Amniotic epithelial cell (primary cell): ENCODE measurements at regions not wholly inside any gene's neighbourhood (a gene's known extent, or its start where the extent isn't known, plus 50 kb on each side); places are given as distances from the start of the nearest gene placed in this dataset.

Experiments used
- DNase-seq: peaks from one replicate; pipeline ENCODE4 v3.0.0-alpha.2; 2010; ENCODE audit warnings: low read depth

- DNase-seq = no peak
These were observed 263.0 kb downstream of the ETAA1 start for GRCh38 chr2:67660015-67660602.

- DNase-seq = peak; percentile 50
These were observed 263.7 kb downstream of the ETAA1 start for GRCh38 chr2:67660871-67661270.

GRCh38 chr2:67662222-67662621 is 265.1 kb downstream of the ETAA1 start:
- no peak for DNase-seq

GRCh38 chr2:67663776-67664175 is 266.6 kb downstream of the ETAA1 start:
- no peak for DNase-seq

- DNase-seq = no peak
These were observed 269.4 kb downstream of the ETAA1 start for GRCh38 chr2:67666386-67667053.

- peak; percentile 12 for DNase-seq
These were observed 270.1 kb downstream of the ETAA1 start for GRCh38 chr2:67667054-67667908.

- DNase-seq = no peak
These were observed 271.4 kb downstream of the ETAA1 start for GRCh38 chr2:67668538-67668937.

- no peak for DNase-seq
These were observed 272.0 kb downstream of the ETAA1 start for GRCh38 chr2:67669168-67669567.

- DNase-seq = no peak
These were observed 272.6 kb downstream of the ETAA1 start for GRCh38 chr2:67669766-67670165.

GRCh38 chr2:67670747-67671183 is 273.6 kb downstream of the ETAA1 start:
- no peak for DNase-seq

- no peak for DNase-seq
These were observed 274.6 kb downstream of the ETAA1 start for GRCh38 chr2:67671464-67672450.

GRCh38 chr2:67674668-67675067 is 277.5 kb downstream of the ETAA1 start:
- no peak for DNase-seq

- no peak for DNase-seq
These were observed 287.9 kb downstream of the ETAA1 start for GRCh38 chr2:67684991-67685390.

GRCh38 chr2:67686254-67686653 is 289.1 kb downstream of the ETAA1 start:
- DNase-seq = no peak

- no peak for DNase-seq
These were observed 292.1 kb downstream of the ETAA1 start for GRCh38 chr2:67689186-67689585.

- DNase-seq = no peak
These were observed 292.5 kb downstream of the ETAA1 start for GRCh38 chr2:67689651-67690050.

- no peak for DNase-seq
These were observed 297.3 kb downstream of the ETAA1 start for GRCh38 chr2:67694445-67694844.

GRCh38 chr2:67701011-67701410 is 303.9 kb downstream of the ETAA1 start:
- no peak for DNase-seq

- no peak for DNase-seq
These were observed 305.2 kb downstream of the ETAA1 start for GRCh38 chr2:67702284-67702683.

GRCh38 chr2:67702937-67703336 is 305.8 kb downstream of the ETAA1 start:
- no peak for DNase-seq

GRCh38 chr2:67706082-67706481 is 308.9 kb downstream of the ETAA1 start:
- DNase-seq = no peak

- no peak for DNase-seq
These were observed 310.8 kb downstream of the ETAA1 start for GRCh38 chr2:67707896-67708295.
